ENCODE measurements at regions not wholly inside any gene's neighbourhood (a gene's known extent, or its start where the extent isn't known, plus 50 kb on each side); places are given as distances from the start of the nearest gene placed in this dataset.
"Not testable (repeated sequence)": the region's sequence is repeated elsewhere in the genome, so short reads cannot be mapped to it uniquely, and the experiment has no call there.

DNA sequence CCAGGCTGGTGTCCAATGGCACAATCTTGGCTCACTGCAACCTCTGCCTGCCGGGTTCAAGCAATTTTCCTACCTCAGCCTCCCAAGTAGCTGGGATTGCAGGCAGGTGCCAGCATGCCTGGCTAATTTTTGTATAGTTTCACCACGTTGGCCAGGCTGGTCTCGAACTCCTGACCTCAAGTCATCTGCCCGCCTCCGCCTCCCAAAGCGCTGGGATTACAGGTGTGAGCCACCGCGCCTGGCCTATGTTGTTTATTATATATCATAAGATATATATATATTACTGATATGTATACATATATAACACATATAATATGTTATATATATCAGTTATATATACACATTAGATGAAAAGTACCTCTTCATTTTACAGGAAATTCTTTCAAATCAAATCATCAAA is 914.7 kb downstream of the FOXD4L5 start:
- not testable (repeated sequence) for DNase-seq

DNA sequence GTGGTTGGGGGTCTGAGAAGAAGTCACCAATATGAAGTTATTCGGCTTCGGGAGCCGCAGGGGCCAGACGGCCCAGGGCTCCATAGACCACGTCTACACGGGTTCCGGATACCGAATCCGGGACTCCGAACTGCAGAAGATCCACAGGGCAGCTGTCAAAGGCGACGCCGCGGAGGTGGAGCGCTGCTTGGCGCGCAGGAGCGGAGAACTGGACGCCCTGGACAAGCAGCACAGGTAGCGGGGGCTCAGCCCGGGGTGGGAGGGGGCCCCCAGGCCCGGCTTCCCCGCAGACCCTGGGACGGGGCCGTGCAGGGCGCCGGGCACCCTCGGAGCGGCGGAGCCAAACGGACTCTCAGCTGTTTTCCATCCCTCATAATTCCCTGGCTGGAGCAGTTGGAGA is 915.4 kb downstream of the FOXD4L5 start:
- not testable (repeated sequence) for DNase-seq

DNA sequence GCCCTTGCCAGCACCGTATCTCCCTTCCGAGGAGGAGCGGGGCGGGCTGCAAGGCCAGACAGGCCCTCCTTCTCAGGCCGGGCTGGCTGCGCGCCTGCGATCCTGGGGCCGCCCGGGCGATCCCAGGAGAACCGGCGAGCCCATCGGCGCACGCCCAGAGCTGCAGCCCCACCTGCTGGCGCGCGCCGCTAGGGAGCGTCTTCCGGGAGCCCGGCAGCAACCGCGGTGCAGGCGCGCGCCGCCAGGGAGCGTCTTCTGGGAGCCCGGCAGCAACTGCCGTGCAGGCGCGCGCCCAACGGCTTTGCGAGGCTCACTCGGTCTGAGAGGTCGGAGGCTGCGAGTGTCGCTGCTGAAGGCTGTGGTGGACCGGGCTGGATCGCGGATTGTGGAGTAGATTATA is 915.9 kb downstream of the FOXD4L5 start:
- peak; percentile 41 for DNase-seq

DNA sequence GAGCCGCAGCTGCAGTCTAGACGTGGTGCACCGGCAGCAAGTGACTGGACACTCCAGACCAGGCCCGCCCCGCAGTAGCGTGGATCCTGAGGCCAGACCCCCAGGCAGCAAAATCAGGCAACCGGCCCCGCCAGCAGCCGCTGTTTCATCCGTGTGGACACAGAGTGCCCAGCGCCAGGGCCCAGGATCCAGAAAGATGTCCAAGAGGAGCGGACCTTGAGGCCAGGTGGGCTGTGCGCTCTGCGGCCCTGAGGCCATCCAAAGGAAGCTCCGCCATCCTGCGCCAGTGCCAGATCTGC is 916.4 kb downstream of the FOXD4L5 start:
- not testable (repeated sequence) for DNase-seq

DNA sequence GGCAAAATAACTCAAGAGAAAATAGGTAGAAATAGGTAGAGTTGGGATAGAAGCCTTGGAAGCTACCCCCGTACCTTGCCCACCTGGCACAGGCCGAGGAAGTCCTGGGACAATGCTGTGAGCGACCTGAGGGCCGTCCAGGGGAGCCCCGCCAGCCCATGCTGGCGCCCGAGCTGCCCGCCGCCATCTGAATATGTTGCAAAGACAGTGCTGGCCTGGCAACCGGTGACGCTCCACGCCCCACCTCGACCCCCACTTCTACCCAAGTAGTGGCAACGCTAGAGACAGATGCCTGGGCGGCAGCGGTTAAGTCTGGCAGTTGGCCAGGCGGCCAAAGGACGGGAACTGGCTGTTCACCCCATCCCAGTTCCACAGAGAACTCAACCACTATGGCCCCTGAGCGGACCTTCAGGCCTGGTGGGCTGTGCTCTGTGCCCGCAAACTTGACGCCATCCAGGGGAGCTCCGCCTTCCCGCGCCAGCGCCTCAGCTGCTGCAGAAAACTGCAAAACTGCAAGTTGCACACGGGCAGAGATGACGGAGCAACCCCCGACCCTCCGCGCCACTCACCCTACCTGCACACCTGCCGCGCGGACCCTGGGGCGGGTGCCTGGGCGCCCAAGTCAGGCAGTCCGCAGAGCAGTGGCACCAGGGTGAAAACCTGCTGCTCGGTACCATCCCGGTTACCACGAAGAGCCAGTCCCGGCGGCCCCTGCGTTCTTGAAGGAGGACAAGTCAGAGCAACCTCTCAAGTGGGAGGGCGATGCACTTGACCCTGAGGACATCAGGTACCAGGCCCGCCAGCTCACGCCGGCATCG is 917.0 kb downstream of the FOXD4L5 start:
- not testable (repeated sequence) for DNase-seq
